Keratinocyte (primary cell): ENCODE measurements at regions not wholly inside any gene's neighbourhood (a gene's known extent, or its start where the extent isn't known, plus 50 kb on each side); places are given as distances from the start of the nearest gene placed in this dataset.
"Not testable (repeated sequence)": the region's sequence is repeated elsewhere in the genome, so short reads cannot be mapped to it uniquely, and the experiment has no call there.

Source experiments
- DNase-seq: peaks from one replicate; pipeline ENCODE4 v3.0.0-alpha.2; 2011; ENCODE audit warnings: low read depth, missing footprints, low spot score
- FAIRE-seq: peaks from 2 replicates; lab custom pipeline; 2011; peaks lifted over from hg19 to GRCh38; lab: Jason Lieb, UNC
- H2AFZ ChIP-seq: 2 replicates; pipeline ENCODE4 v1.6.0; 2012; ENCODE audit warnings: low read length, control low read depth, inconsistent platforms; ENCODE audit not compliant: control insufficient read depth
- H3K27ac ChIP-seq: 2 replicates; pipeline ENCODE4 v1.5.1; 2011; ENCODE audit warnings: low read length; ENCODE audit not compliant: control insufficient read depth, insufficient read depth
- H3K27me3 ChIP-seq: 3 replicates; pipeline ENCODE4 v1.6.0; 2011; ENCODE audit warnings: low read length; ENCODE audit not compliant: control insufficient read depth, insufficient read depth; ENCODE audit errors: extremely low read depth
- H3K36me3 ChIP-seq, 2 experiments: 2 replicates in 1 of 2; 3 replicates in 1 of 2; pipeline ENCODE4 v1.5.1; 2011; ENCODE audit warnings: low read length in 2 of 2, mild to moderate bottlenecking in 1 of 2; ENCODE audit not compliant: control insufficient read depth in 2 of 2, insufficient read depth in 2 of 2; ENCODE audit errors: extremely low read depth in 1 of 2
- H3K4me1 ChIP-seq: 3 replicates; pipeline ENCODE4 v1.5.1; 2011; ENCODE audit warnings: low read length; ENCODE audit not compliant: control insufficient read depth, insufficient read depth; ENCODE audit errors: extremely low read depth
- H3K4me2 ChIP-seq: 3 replicates; pipeline ENCODE4 v1.6.0; 2011; ENCODE audit warnings: low read depth, low read length; ENCODE audit not compliant: control insufficient read depth, insufficient read depth; ENCODE audit errors: extremely low read depth
- H3K4me3 ChIP-seq, 3 experiments: fragments of 200-600 bp in 1 of 3; sonication (generic) in 1 of 3; 2 replicates in 2 of 3; 3 replicates in 1 of 3; pipeline ENCODE4 v1.5.1; 2011 to 2016; ENCODE audit warnings: low read length in 3 of 3, mild to moderate bottlenecking in 3 of 3, control low read depth in 2 of 3, inconsistent platforms in 1 of 3, low read depth in 1 of 3, mixed read lengths in 1 of 3, mixed run types in 1 of 3, moderate library complexity in 1 of 3; ENCODE audit not compliant: control insufficient read depth in 2 of 3, insufficient read depth in 2 of 3; ENCODE audit errors: extremely low read depth in 1 of 3
- H3K79me2 ChIP-seq: 2 replicates; pipeline ENCODE4 v1.6.0; 2012; ENCODE audit warnings: low read length; ENCODE audit not compliant: control insufficient read depth, insufficient read depth
- H3K9ac ChIP-seq: 3 replicates; pipeline ENCODE4 v1.6.0; 2011; ENCODE audit warnings: low read length; ENCODE audit not compliant: control insufficient read depth, insufficient read depth; ENCODE audit errors: extremely low read depth
- H3K9me1 ChIP-seq: 3 replicates; pipeline ENCODE4 v1.6.0; 2011; ENCODE audit warnings: low read length; ENCODE audit not compliant: control insufficient read depth, insufficient read depth; ENCODE audit errors: extremely low read depth
- H3K9me3 ChIP-seq: 2 replicates; pipeline ENCODE4 v1.5.1; 2012; ENCODE audit warnings: low read depth, low read length; ENCODE audit not compliant: control insufficient read depth
- H4K20me1 ChIP-seq: 3 replicates; pipeline ENCODE4 v1.6.0; 2011; ENCODE audit warnings: low read length; ENCODE audit not compliant: control insufficient read depth, insufficient read depth; ENCODE audit errors: extremely low read depth
- dilution Hi-C: fragments of 300-500 bp; cut with MboI; formaldehyde crosslinking; loops from one replicate; pipeline ENCODE4 v1.7.0; 2020; ENCODE audit warnings: low sequenced_read_pairs; ENCODE audit not compliant: extremely low pct_ligation_motif_present

GRCh38 chr13:43968943-43969690 lies 89.4 kb downstream of the LACC1 start:
- H3K36me3 ChIP-seq, H3K27me3 ChIP-seq, H3K9me1 ChIP-seq, H3K4me2 ChIP-seq, DNase-seq, H3K4me1 ChIP-seq, H3K9me3 ChIP-seq, H2AFZ ChIP-seq, dilution Hi-C loops, H3K27ac ChIP-seq, FAIRE-seq, H3K9ac ChIP-seq, H3K4me3 ChIP-seq, H3K79me2 ChIP-seq, H4K20me1 ChIP-seq: not testable (repeated sequence)

GRCh38 chr13:43969919-43970318 lies 90.2 kb downstream of the LACC1 start:
- H3K4me1 ChIP-seq, H3K9ac ChIP-seq, H2AFZ ChIP-seq, H3K4me3 ChIP-seq, H3K79me2 ChIP-seq, H3K36me3 ChIP-seq, H3K9me3 ChIP-seq, dilution Hi-C loops, DNase-seq, H4K20me1 ChIP-seq, FAIRE-seq, H3K27me3 ChIP-seq, H3K9me1 ChIP-seq, H3K4me2 ChIP-seq, H3K27ac ChIP-seq: not testable (repeated sequence)

GRCh38 chr13:43970520-43971242 lies 91.0 kb downstream of the LACC1 start:
- H3K4me1 ChIP-seq, H2AFZ ChIP-seq, H3K9me3 ChIP-seq, H3K36me3 ChIP-seq, H3K9ac ChIP-seq, H4K20me1 ChIP-seq, H3K27me3 ChIP-seq, FAIRE-seq, dilution Hi-C loops, H3K4me2 ChIP-seq, H3K79me2 ChIP-seq, H3K27ac ChIP-seq, DNase-seq, H3K4me3 ChIP-seq, H3K9me1 ChIP-seq: not testable (repeated sequence)

GRCh38 chr13:43971324-43971723 lies 91.6 kb downstream of the LACC1 start:
- H4K20me1 ChIP-seq: not testable (repeated sequence)

More at GRCh38 chr13:43971324-43971723, 91.6 kb downstream of the LACC1 start:
- H3K9me1 ChIP-seq, H2AFZ ChIP-seq, H3K4me3 ChIP-seq, H3K9ac ChIP-seq, H3K27ac ChIP-seq, FAIRE-seq, H3K9me3 ChIP-seq, H3K27me3 ChIP-seq, DNase-seq, H3K79me2 ChIP-seq, H3K36me3 ChIP-seq, dilution Hi-C loops, H3K4me2 ChIP-seq, H3K4me1 ChIP-seq: not testable (repeated sequence)
